H1 (cell line): ENCODE measurements at regions not wholly inside any gene's neighbourhood (a gene's known extent, or its start where the extent isn't known, plus 50 kb on each side); places are given as distances from the start of the nearest gene placed in this dataset.

Experiments used
- CTCF ChIA-PET: fragments of 300-600 bp; sonication (Branson Sonifier 250); formaldehyde crosslinking; loops from one replicate; lab custom pipeline; 2021; ENCODE audit not compliant: partially characterized antibody; lab: Charles Lee
- POLR2A ChIA-PET: fragments of 300-600 bp; sonication (Branson Sonifier 250); formaldehyde crosslinking; loops from one replicate; lab custom pipeline; 2021; ENCODE audit warnings: inconsistent platforms; ENCODE audit not compliant: partially characterized antibody; lab: Charles Lee
- DNase-seq, 2 experiments: peaks; one replicate each; pipeline versions ENCODE4 v3.0.0 to v3.0.0-alpha.2; 2010 to 2022; ENCODE audit warnings: low spot score in 2 of 2, low read depth in 1 of 2, mixed read lengths in 1 of 2
- FAIRE-seq: peaks from 2 replicates; lab custom pipeline; 2011; peaks lifted over from hg19 to GRCh38; lab: Jason Lieb, UNC
- H2AFZ ChIP-seq: 2 replicates; pipeline ENCODE4 v1.8.1; 2012; ENCODE audit warnings: low read length, inconsistent platforms
- H2AK5ac ChIP-seq: 2 replicates; pipeline ENCODE4 v1.6.1; 2013; ENCODE audit warnings: low read depth, low read length
- H2BK120ac ChIP-seq: replicated peaks from 2 replicates; pipeline ENCODE3; 2013; ENCODE audit warnings: low read depth, low read length, inconsistent platforms
- H2BK12ac ChIP-seq: 2 replicates; pipeline ENCODE4 v1.6.1; 2013; ENCODE audit warnings: low read depth, low read length
- H2BK15ac ChIP-seq: 2 replicates; pipeline ENCODE4 v1.6.1; 2013; ENCODE audit warnings: low read length
- H2BK20ac ChIP-seq: 2 replicates; pipeline ENCODE4 v1.6.1; 2013; ENCODE audit warnings: low read length
- H2BK5ac ChIP-seq: 2 replicates; pipeline ENCODE4 v1.6.1; 2013; ENCODE audit warnings: low read depth, low read length
- H3K14ac ChIP-seq: 2 replicates; pipeline ENCODE4 v1.6.1; 2013; ENCODE audit warnings: inconsistent platforms; ENCODE audit not compliant: insufficient read length
- H3K18ac ChIP-seq: 2 replicates; pipeline ENCODE4 v1.6.1; 2013; ENCODE audit warnings: low read length; ENCODE audit errors: extremely low read depth
- H3K23ac ChIP-seq: 2 replicates; pipeline ENCODE4 v1.6.1; 2013; ENCODE audit warnings: inconsistent platforms; ENCODE audit not compliant: insufficient read length
- H3K23me2 ChIP-seq: 2 replicates; pipeline ENCODE4 v1.6.1; 2013; ENCODE audit warnings: low read depth, low read length
- H3K27ac ChIP-seq: 2 replicates; pipeline ENCODE4 v1.6.1; 2011; ENCODE audit warnings: low read depth, low read length, inconsistent platforms
- H3K27me3 ChIP-seq, 4 experiments: replicated peaks in 1 of 4; 1 replicate in 1 of 4; 2 replicates in 3 of 4; pipeline versions ENCODE4 v1.6.1 to v1.8.1; 2011 to 2013; ENCODE audit warnings: low read length in 3 of 4, mild to moderate bottlenecking in 3 of 4, inconsistent platforms in 2 of 4, mixed read lengths in 2 of 4, moderate library complexity in 1 of 4; ENCODE audit not compliant: control insufficient read depth in 3 of 4, insufficient read depth in 3 of 4; ENCODE audit errors: extremely low read depth in 1 of 4
- H3K36me3 ChIP-seq, 4 experiments: 2 replicates each; pipeline versions ENCODE4 v1.6.1 to v1.8.1; 2011 to 2013; ENCODE audit warnings: mild to moderate bottlenecking in 4 of 4, low read length in 3 of 4, moderate library complexity in 2 of 4, control low read depth in 1 of 4, inconsistent platforms in 1 of 4; ENCODE audit not compliant: insufficient read depth in 4 of 4, control insufficient read depth in 2 of 4
- H3K4ac ChIP-seq: replicated peaks from 2 replicates; pipeline ENCODE3; 2013; ENCODE audit warnings: low read length, low read depth, mixed read lengths, inconsistent platforms; ENCODE audit not compliant: insufficient read length
- H3K4me1 ChIP-seq, 4 experiments: replicated peaks in 1 of 4; 1 replicate in 1 of 4; 2 replicates in 3 of 4; pipeline versions ENCODE4 v1.6.1 to v1.8.1; 2011 to 2013; ENCODE audit warnings: low read length in 3 of 4, inconsistent platforms in 2 of 4, mixed read lengths in 1 of 4; ENCODE audit not compliant: insufficient read depth in 4 of 4, control insufficient read depth in 3 of 4
- H3K4me2 ChIP-seq, 2 experiments: 2 replicates each; pipeline versions ENCODE4 v1.6.1 to v1.8.1; 2011 to 2013; ENCODE audit warnings: low read depth in 2 of 2, low read length in 2 of 2, control low read depth in 1 of 2, inconsistent platforms in 1 of 2, mild to moderate bottlenecking in 1 of 2; ENCODE audit not compliant: insufficient read depth in 1 of 2
- H3K4me3 ChIP-seq, 4 experiments: fragments of 200-600, 300-600 bp in 1 of 4; sonication (generic), shearing (Covaris generic), sonication (Bioruptor Twin) in 1 of 4; 2 replicates each; pipeline versions ENCODE4 v1.5.1 to v1.8.1; 2011 to 2016; ENCODE audit warnings: low read length in 4 of 4, low read depth in 3 of 4, control low read depth in 2 of 4, inconsistent platforms in 2 of 4, mild to moderate bottlenecking in 2 of 4, mixed read lengths in 1 of 4, moderate library complexity in 1 of 4; ENCODE audit not compliant: insufficient read depth in 2 of 4; ENCODE audit errors: extremely low read depth in 1 of 4
- H3K56ac ChIP-seq: replicated peaks from 2 replicates; pipeline ENCODE3; 2013; ENCODE audit warnings: low read depth, mild to moderate bottlenecking, mixed read lengths, low read length, inconsistent platforms; ENCODE audit not compliant: insufficient read length
- H3K79me1 ChIP-seq: 2 replicates; pipeline ENCODE4 v1.6.1; 2013; ENCODE audit warnings: low read depth, low read length, control low read depth
- H3K79me2 ChIP-seq, 2 experiments: 2 replicates each; pipeline versions ENCODE4 v1.6.1 to v1.8.1; 2012 to 2013; ENCODE audit warnings: low read length in 2 of 2, mild to moderate bottlenecking in 2 of 2, inconsistent platforms in 1 of 2; ENCODE audit not compliant: insufficient read depth in 2 of 2, control insufficient read depth in 1 of 2
- H3K9ac ChIP-seq, 4 experiments: replicated peaks in 1 of 4; 1 replicate in 1 of 4; 2 replicates in 3 of 4; pipeline versions ENCODE4 v1.6.1 to v1.8.1; 2011 to 2013; ENCODE audit warnings: low read depth in 3 of 4, low read length in 3 of 4, control low read depth in 2 of 4, mild to moderate bottlenecking in 2 of 4, moderate library complexity in 2 of 4, inconsistent platforms in 1 of 4; ENCODE audit errors: extremely low read depth in 1 of 4
- H3K9me3 ChIP-seq, 2 experiments: 2 replicates each; pipeline versions ENCODE4 v1.6.1 to v1.8.1; 2012 to 2013; ENCODE audit warnings: mild to moderate bottlenecking in 2 of 2, moderate library complexity in 2 of 2, control low read depth in 1 of 2, inconsistent platforms in 1 of 2, low read depth in 1 of 2, low read length in 1 of 2, mixed read lengths in 1 of 2; ENCODE audit not compliant: insufficient read depth in 2 of 2
- H4K20me1 ChIP-seq, 2 experiments: replicated peaks in 1 of 2; 2 replicates each; pipeline versions ENCODE3 to v1.8.1; 2011 to 2013; ENCODE audit warnings: inconsistent platforms in 2 of 2, low read length in 2 of 2, mild to moderate bottlenecking in 1 of 2; ENCODE audit not compliant: insufficient read depth in 2 of 2, control insufficient read depth in 1 of 2
- H4K5ac ChIP-seq: 2 replicates; pipeline ENCODE4 v1.6.1; 2013; ENCODE audit warnings: low read length, low read depth, mixed read lengths, inconsistent platforms; ENCODE audit not compliant: insufficient read length
- H4K8ac ChIP-seq: 2 replicates; pipeline ENCODE4 v1.8.0; 2013; ENCODE audit warnings: mild to moderate bottlenecking, moderate library complexity, low read length, inconsistent platforms; ENCODE audit not compliant: insufficient read depth; ENCODE audit errors: extremely low read depth
- H4K91ac ChIP-seq: replicated peaks from 2 replicates; pipeline ENCODE3; 2013; ENCODE audit warnings: low read length, mixed read lengths, inconsistent platforms; ENCODE audit not compliant: insufficient read length
- ATF2 ChIP-seq: IDR thresholded peaks from 2 replicates; pipeline ENCODE4 v1.6.1; 2012; ENCODE audit warnings: low read length, inconsistent platforms
- ATF3 ChIP-seq: IDR thresholded peaks from 2 replicates; pipeline ENCODE4 v1.6.1; 2011; ENCODE audit warnings: low read depth, mild to moderate bottlenecking, low read length; ENCODE audit not compliant: insufficient read depth
- BRCA1 ChIP-seq: IDR thresholded peaks from 2 replicates; pipeline ENCODE4 v1.6.1; 2012; ENCODE audit warnings: low read depth, low read length, improper control_type of control experiment
- EZH2 ChIP-seq: fragments of 200-600 bp; sonication (generic); IDR thresholded peaks from 2 replicates; pipeline ENCODE4 v1.7.1; 2012; ENCODE audit warnings: low read depth, mild to moderate bottlenecking, moderate library complexity, low read length, inconsistent platforms; ENCODE audit not compliant: severe bottlenecking
- FOSL1 ChIP-seq: IDR thresholded peaks from 2 replicates; pipeline ENCODE4 v1.6.1; 2011; ENCODE audit warnings: mild to moderate bottlenecking, low read depth, low read length, moderate library complexity; ENCODE audit not compliant: insufficient read depth
- HDAC6 ChIP-seq: IDR thresholded peaks from one replicate; pipeline ENCODE4 v1.7.1; 2012; ENCODE audit warnings: low read depth, mild to moderate bottlenecking, inconsistent platforms, low read length, moderate library complexity
- NANOG ChIP-seq: IDR thresholded peaks from 2 replicates; pipeline ENCODE4 v1.6.1; 2011; ENCODE audit warnings: low read length, low read depth, mild to moderate bottlenecking, inconsistent platforms; ENCODE audit not compliant: insufficient read depth, poor library complexity, severe bottlenecking
- POU5F1 ChIP-seq: IDR thresholded peaks from 2 replicates; pipeline ENCODE4 v1.6.1; 2011; ENCODE audit warnings: low read depth, mild to moderate bottlenecking, low read length, moderate library complexity
- SIN3A ChIP-seq, 2 experiments: IDR thresholded peaks in 1 of 2; conservative IDR thresholded peaks in 1 of 2; 2 replicates each; pipeline ENCODE4 v1.6.1; 2011 to 2012; ENCODE audit warnings: low read length in 2 of 2, improper control_type of control experiment in 1 of 2, low read depth in 1 of 2, mild to moderate bottlenecking in 1 of 2
- SIRT6 ChIP-seq: IDR thresholded peaks from one replicate; pipeline ENCODE4 v1.7.1; 2012; ENCODE audit warnings: low read length, inconsistent platforms
- SP1 ChIP-seq: IDR thresholded peaks from 2 replicates; pipeline ENCODE4 v1.6.1; 2011; ENCODE audit warnings: low read depth, low read length
- WGBS, 2 experiments: shearing (Covaris generic) in 1 of 2; methylation state at CpG; one replicate each; pipeline versions ENCODE4 v1.1.6 to v1.1.7; 2013 to 2015; ENCODE audit warnings: low lambda C conversion rate in 2 of 2, mixed read lengths in 2 of 2, inconsistent platforms in 1 of 2, low coverage in 1 of 2, missing lambda C conversion rate in 1 of 2; ENCODE audit not compliant: insufficient replicate concordance in 2 of 2, insufficient coverage in 1 of 2, insufficient read length in 1 of 2; ENCODE audit errors: extremely low coverage in 1 of 2, missing lambda C conversion rate in 1 of 2; 5-methylcytosine and 5-hydroxymethylcytosine counted together

GRCh38 chr1:82343381-82343780, 542.6 kb downstream of the ADGRL2 start:
- Histone ChIP-seq H4K20me1 (no peaks in the 10 kb centered on the region), H3K18ac (no peak overlapping the region), H3K9me3 (no peaks in the 10 kb centered on the region), H4K8ac (no peak overlapping the region), H3K14ac (no peak overlapping the region), H2AK5ac (no peak overlapping the region), H3K36me3 (no peaks in the 10 kb centered on the region), H3K9ac (no peak overlapping the region), H2BK20ac (no peak overlapping the region), H3K4ac (no peak overlapping the region), H3K23me2 (no peaks in the 10 kb centered on the region), H3K79me2 (no peaks in the 10 kb centered on the region), H3K56ac (no peak overlapping the region), H3K79me1 (no peaks in the 10 kb centered on the region), H3K27me3 (no peaks in the 10 kb centered on the region), H2BK5ac (no peak overlapping the region), H4K5ac (no peak overlapping the region), H2BK120ac (no peak overlapping the region), H2BK12ac (no peak overlapping the region), H2AFZ (no peak overlapping the region), H2BK15ac (no peak overlapping the region), H3K4me2 (no peak overlapping the region), H3K27ac (no peak overlapping the region), H3K4me3 (no peak overlapping the region), H3K23ac (no peak overlapping the region), H3K4me1 (no peaks in the 10 kb centered on the region; a peak in 1 of 7 replicates), H4K91ac (no peak overlapping the region)
- 70% methylated on average over 2 of the region's 2 CpGs; no CpG with 5 or more reads in 1 of the 2 experiments for WGBS, 2 experiments
- ChIA-PET CTCF (no interaction called here), POLR2A (no interaction called here)
- TF ChIP-seq POU5F1 (no peak), ATF2 (no peak), FOSL1 (no peak), HDAC6 (no peak), SIN3A (conservative IDR thresholded peaks at IDR 0.05 in 1 of 2, IDR thresholded peaks at IDR 0.05 in 1 of 2; ENCODE audit: low read depth in 1 of 2, low read length in 2 of 2) (no peak), EZH2 (no peak), NANOG (no peak), BRCA1 (no peak), SP1 (no peak), ATF3 (no peak), SIRT6 (no peak)
- DNase-seq: no peak
- no peak for FAIRE-seq
